AG04450 (cell line): ENCODE measurements at regions not wholly inside any gene's neighbourhood (a gene's known extent, or its start where the extent isn't known, plus 50 kb on each side); places are given as distances from the start of the nearest gene placed in this dataset.

Experiments
- CTCF ChIA-PET: fragments of 300-600, 350-600 bp; formaldehyde crosslinking; extraction: SDS; loops from one replicate; lab custom pipeline; 2022; ENCODE audit warnings: antibody characterized with exemption, inconsistent platforms; lab: Charles Lee
- POLR2A ChIA-PET: fragments of 350-600 bp; formaldehyde crosslinking; extraction: SDS; loops from one replicate; lab custom pipeline; 2021; ENCODE audit warnings: antibody characterized with exemption, inconsistent platforms; lab: Yijun Ruan, JAX
- DNase-seq: peaks from one replicate; pipeline ENCODE4 v3.0.0-alpha.2; 2011; ENCODE audit warnings: low read depth, low spot score
- H3K27ac ChIP-seq: one replicate; pipeline ENCODE4 v1.5.1; 2012; ENCODE audit warnings: low read depth, low read length, control low read depth
- H3K27me3 ChIP-seq: one replicate; pipeline ENCODE4 v1.6.0; 2012; ENCODE audit warnings: low read length; ENCODE audit not compliant: control insufficient read depth, insufficient read depth
- H3K4me3 ChIP-seq: 2 replicates; pipeline ENCODE4 v1.5.1; 2011; ENCODE audit warnings: mild to moderate bottlenecking, low read depth, low read length, control low read depth
- H3K9me3 ChIP-seq: 2 replicates; pipeline ENCODE4 v1.5.1; 2012; ENCODE audit warnings: low read length; ENCODE audit not compliant: control insufficient read depth, insufficient read depth
- CTCF ChIP-seq: IDR thresholded peaks from 2 replicates; pipeline ENCODE4 v1.5.1; 2011; ENCODE audit warnings: low read depth, low read length, control low read depth, inconsistent platforms

DNA sequence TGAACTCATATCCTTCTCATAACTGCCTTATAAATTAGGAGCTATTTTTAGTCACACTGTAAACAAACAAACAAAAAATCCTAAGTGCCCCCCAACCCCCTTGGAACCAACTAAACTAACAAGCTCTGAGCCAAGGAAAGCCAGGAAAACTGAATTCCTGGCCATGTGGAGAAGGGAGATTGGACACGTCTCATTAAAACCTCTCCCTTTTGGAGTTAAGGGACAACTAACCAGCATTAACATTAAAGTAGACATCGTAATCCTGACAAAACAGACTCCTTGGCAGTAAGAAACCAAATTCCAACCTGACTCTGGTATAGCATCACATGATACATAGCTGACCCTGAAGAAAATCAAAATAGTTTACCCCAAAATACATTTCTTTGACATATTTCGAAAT, 937.1 kb upstream of the GRIA3 start:
- H3K27me3 ChIP-seq: no peaks in the 10 kb centered on the region
- ChIA-PET POLR2A (no interaction called here), CTCF (interaction anchor here (0.5 kb wide), 1 partner anchor 12 kb away, joined by 3 read pairs; no protein-coding TSS in a partner anchor)
- H3K27ac ChIP-seq: no peak overlapping the region
- no peaks in the 10 kb centered on the region for H3K9me3 ChIP-seq
- no peak overlapping the region for H3K4me3 ChIP-seq
- TF ChIP-seq CTCF: no peak
- DNase-seq: no peak

DNA sequence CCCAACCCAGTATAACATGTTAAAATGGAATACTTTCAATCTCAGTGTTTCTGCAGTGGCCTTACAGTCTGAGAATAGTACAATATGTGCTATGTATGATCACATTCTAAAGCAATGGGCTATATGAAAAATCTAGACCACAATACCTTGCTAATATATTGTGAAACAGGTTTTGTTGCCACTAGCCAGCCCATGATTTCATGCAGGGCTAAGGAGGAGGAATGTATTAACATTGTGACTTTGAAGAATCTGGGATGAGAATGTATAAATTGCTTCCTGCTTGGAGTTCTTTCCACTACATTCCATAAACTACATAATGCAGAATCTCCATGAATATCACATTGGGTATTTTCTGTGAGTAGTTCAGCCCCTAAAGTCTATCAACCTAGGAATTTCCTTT, 935.4 kb upstream of the GRIA3 start:
- ChIA-PET POLR2A (no interaction called here), CTCF (no interaction called here)
- Histone ChIP-seq H3K9me3 (no peaks in the 10 kb centered on the region), H3K4me3 (no peak overlapping the region), H3K27me3 (no peaks in the 10 kb centered on the region), H3K27ac (no peak overlapping the region)
- no peak for DNase-seq
- TF ChIP-seq CTCF: no peak

GRCh38 chrX:122252454-122252853, 931.6 kb upstream of the GRIA3 start:
- POLR2A ChIA-PET: no interaction called here
- DNase-seq: no peak
- CTCF ChIA-PET: no interaction called here
- H3K9me3 ChIP-seq: no peaks in the 10 kb centered on the region
- H3K27ac ChIP-seq: no peak overlapping the region
- no peak overlapping the region for H3K4me3 ChIP-seq
- H3K27me3 ChIP-seq: no peaks in the 10 kb centered on the region
- TF ChIP-seq CTCF: no peak

- Histone ChIP-seq H3K4me3 (no peak overlapping the region), H3K9me3 (no peaks in the 10 kb centered on the region), H3K27ac (no peak overlapping the region), H3K27me3 (no peaks in the 10 kb centered on the region)
- no peak for DNase-seq
- POLR2A ChIA-PET: no interaction called here
- TF ChIP-seq CTCF: no peak
- CTCF ChIA-PET: no interaction called here
Observed at GRCh38 chrX:122268353-122268752, 915.7 kb upstream of the GRIA3 start.

DNA sequence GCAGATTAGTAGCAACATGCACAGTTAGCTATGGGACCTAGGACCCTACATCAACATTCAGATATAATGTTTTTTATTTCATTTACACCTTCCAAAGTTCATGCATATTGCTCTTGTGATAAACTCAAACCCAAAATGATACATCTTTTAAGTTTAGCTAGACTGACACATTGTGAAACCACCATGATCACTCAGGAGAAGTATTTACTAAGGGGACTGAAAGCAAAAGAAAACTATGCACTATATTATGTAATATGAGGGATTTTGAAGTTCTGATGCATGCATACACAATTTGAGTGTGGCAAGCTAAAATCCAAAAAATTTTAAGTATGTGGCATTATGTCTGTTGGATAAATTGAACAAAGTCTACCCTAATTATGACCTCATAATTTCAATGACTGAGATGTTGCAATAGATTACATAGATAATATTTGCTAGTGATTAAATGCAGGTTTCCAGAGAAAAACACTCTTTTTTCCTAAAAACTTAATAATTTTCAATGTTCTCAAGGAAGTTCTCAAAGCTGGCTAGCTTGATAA, 914.8 kb upstream of the GRIA3 start:
- no peak overlapping the region for H3K27ac ChIP-seq
- CTCF ChIA-PET: no interaction called here
- DNase-seq: no peak
- no peak for TF ChIP-seq CTCF
- H3K4me3 ChIP-seq: no peak overlapping the region
- POLR2A ChIA-PET: no interaction called here
- no peaks in the 10 kb centered on the region for H3K27me3 ChIP-seq
- no peaks in the 10 kb centered on the region for H3K9me3 ChIP-seq
